GM23338 (cell line): ENCODE measurements at regions not wholly inside any gene's neighbourhood (a gene's known extent, or its start where the extent isn't known, plus 50 kb on each side); places are given as distances from the start of the nearest gene placed in this dataset.

Source experiments
- ATAC-seq: fragments of 200-7000 bp; cut with Tn5 transposase; 3 replicates; pipeline ENCODE4 v1.9.1; 2020
- DNase-seq: peaks from one replicate; pipeline ENCODE4 v3.0.0-alpha.2; 2015; ENCODE audit warnings: low spot score
- H2AFZ ChIP-seq: fragments of 200-600 bp; sonication (generic); 2 replicates; pipeline ENCODE4 v1.8.0; 2016; ENCODE audit warnings: antibody characterized with exemption, mild to moderate bottlenecking, moderate library complexity
- H3F3A ChIP-seq: fragments of 200-600 bp; sonication (generic); replicated peaks from 2 replicates; pipeline ENCODE4 v1.8.0; 2017; ENCODE audit warnings: antibody characterized with exemption, mixed run types, low read depth
- H3K27ac ChIP-seq: fragments of 200-600 bp; sonication (generic); 2 replicates; pipeline ENCODE4 v1.6.1; 2016; ENCODE audit warnings: low read depth
- H3K27me3 ChIP-seq: fragments of 200-600 bp; sonication (generic); 2 replicates; pipeline ENCODE4 v1.8.0; 2016; ENCODE audit warnings: mild to moderate bottlenecking, mixed run types, moderate library complexity; ENCODE audit not compliant: insufficient read depth
- H3K36me3 ChIP-seq: fragments of 200-600 bp; sonication (generic); 2 replicates; pipeline ENCODE4 v1.8.0; 2016; ENCODE audit warnings: mild to moderate bottlenecking; ENCODE audit not compliant: insufficient read depth
- H3K4me1 ChIP-seq: fragments of 200-600 bp; sonication (generic); 2 replicates; pipeline ENCODE4 v1.8.0; 2016; ENCODE audit warnings: mild to moderate bottlenecking, moderate library complexity; ENCODE audit not compliant: insufficient read depth
- H3K4me2 ChIP-seq: fragments of 200-600 bp; sonication (generic); 2 replicates; pipeline ENCODE4 v1.7.1; 2017; ENCODE audit warnings: mixed run types
- H3K4me3 ChIP-seq: fragments of 200-600 bp; sonication (generic); 2 replicates; pipeline ENCODE4 v1.6.1; 2016; ENCODE audit warnings: mixed run types
- H3K79me2 ChIP-seq: fragments of 200-600 bp; sonication (generic); replicated peaks from 2 replicates; pipeline ENCODE4 v1.8.0; 2017; ENCODE audit warnings: mild to moderate bottlenecking; ENCODE audit not compliant: insufficient read depth
- H3K9me2 ChIP-seq: fragments of 200-600 bp; sonication (generic); 2 replicates; pipeline ENCODE4 v1.8.0; 2017; ENCODE audit not compliant: insufficient read depth
- H4K20me1 ChIP-seq: fragments of 200-600 bp; sonication (generic); replicated peaks from 2 replicates; pipeline ENCODE4 v1.8.0; 2017; ENCODE audit warnings: mild to moderate bottlenecking; ENCODE audit not compliant: insufficient read depth
- H3K27ac Mint-ChIP-seq: 2 replicates; pipeline ENCODE4 v1.8.0; 2020; ENCODE audit warnings: inconsistent platforms, mild to moderate bottlenecking, moderate library complexity, mixed read lengths
- H3K27me3 Mint-ChIP-seq: 3 replicates; pipeline ENCODE4 v1.8.0; 2022; ENCODE audit warnings: low read depth, mild to moderate bottlenecking, moderate library complexity, mixed read lengths, inconsistent platforms; ENCODE audit not compliant: insufficient read depth, poor library complexity
- H3K36me3 Mint-ChIP-seq: 3 replicates; pipeline ENCODE4 v1.8.0; 2021; ENCODE audit warnings: low read depth, mild to moderate bottlenecking, inconsistent platforms, moderate library complexity, mixed read lengths
- H3K4me1 Mint-ChIP-seq: 3 replicates; pipeline ENCODE4 v1.8.0; 2020; ENCODE audit warnings: mild to moderate bottlenecking, inconsistent platforms, mixed read lengths
- H3K4me3 Mint-ChIP-seq: 3 replicates; pipeline ENCODE4 v1.8.0; 2021; ENCODE audit warnings: moderate library complexity, mild to moderate bottlenecking, inconsistent platforms, mixed read lengths
- H3K9me3 Mint-ChIP-seq: 3 replicates; pipeline ENCODE4 v1.8.0; 2020; ENCODE audit warnings: moderate library complexity, mild to moderate bottlenecking, inconsistent platforms, mixed read lengths
- EZH2 ChIP-seq: fragments of 200-600 bp; sonication (generic); IDR thresholded peaks from one replicate; pipeline ENCODE4 v1.8.0; 2017; ENCODE audit warnings: antibody characterized with exemption, mild to moderate bottlenecking, low read depth; ENCODE audit not compliant: unreplicated experiment
- JUNB ChIP-seq: IDR thresholded peaks from one replicate; pipeline ENCODE4 v1.6.1; 2016; ENCODE audit warnings: antibody characterized with exemption; ENCODE audit not compliant: unreplicated experiment
- NANOG ChIP-seq: IDR thresholded peaks from 2 replicates; pipeline ENCODE4 v1.6.1; 2016; ENCODE audit warnings: antibody characterized with exemption, borderline replicate concordance
- POLR2AphosphoS5 ChIP-seq: IDR thresholded peaks from 2 replicates; pipeline ENCODE4 v1.6.1; 2016; ENCODE audit warnings: antibody characterized with exemption, low read depth
- STAT1 ChIP-seq: IDR thresholded peaks from one replicate; pipeline ENCODE4 v1.6.1; 2016; ENCODE audit warnings: antibody characterized with exemption; ENCODE audit not compliant: unreplicated experiment
- ZNF114 ChIP-seq: fragments of 250-450 bp; sonication (Bioruptor Pico); IDR thresholded peaks from 2 replicates; pipeline ENCODE4 v1.5.0; 2020; ENCODE audit warnings: mild to moderate bottlenecking, moderate library complexity
- ZNF331 ChIP-seq: fragments of 250-450 bp; sonication (Bioruptor Pico); IDR thresholded peaks from 2 replicates; pipeline ENCODE4 v1.5.0; 2020; ENCODE audit warnings: low read depth, mild to moderate bottlenecking, moderate library complexity
- TF ChIP-seq, protein P1 (sequence below): IDR thresholded peaks from 2 replicates; pipeline ENCODE4 v1.6.1; 2016; ENCODE audit warnings: antibody characterized with exemption
- TF ChIP-seq, protein P2 (sequence below), 2 experiments: fragments of 200-600 bp in 1 of 2; sonication (generic) in 1 of 2; conservative IDR thresholded peaks; 2 replicates each; pipeline versions ENCODE4 v1.5.1 to v1.6.1; 2016 to 2017; ENCODE audit warnings: antibody characterized with exemption in 2 of 2, low read depth in 2 of 2, mild to moderate bottlenecking in 2 of 2, moderate library complexity in 1 of 2
- TF ChIP-seq, protein P3 (sequence below): IDR thresholded peaks from one replicate; pipeline ENCODE4 v1.6.1; 2018; ENCODE audit warnings: antibody characterized with exemption; ENCODE audit not compliant: unreplicated experiment

DNA sequence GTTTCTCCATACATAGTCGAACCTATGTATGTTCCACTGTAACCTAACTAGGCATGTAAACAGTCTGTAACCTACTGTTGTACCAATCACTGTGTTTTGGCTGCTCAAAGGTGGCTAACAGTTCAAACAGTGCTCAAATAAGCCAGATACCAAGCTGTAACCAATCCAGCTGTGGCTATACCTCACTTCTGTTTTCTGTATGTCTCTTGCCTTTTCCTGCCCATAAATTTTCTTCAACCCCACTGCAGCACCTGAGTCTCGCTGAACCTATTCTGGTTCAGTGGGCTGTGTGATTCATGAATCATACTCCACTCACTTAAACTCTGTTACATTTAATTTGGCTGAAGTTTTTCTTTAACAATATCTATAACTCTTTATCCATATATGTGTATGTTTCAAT, 340.7 kb downstream of the LPIN1 start:
- Histone ChIP-seq H3K4me3 (no peak overlapping the region), H3F3A (peaks cover 13% of the 10 kb centered on the region), H2AFZ (no peak overlapping the region), H3K4me2 (no peak overlapping the region), H3K9me2 (peaks cover 6% of the 10 kb centered on the region; the same call in 1 of the 2 replicates), H3K27ac (no peak overlapping the region), H3K36me3 (no peaks in the 10 kb centered on the region), H3K79me2 (no peaks in the 10 kb centered on the region), H4K20me1 (no peaks in the 10 kb centered on the region), H3K27me3 (no peaks in the 10 kb centered on the region), H3K4me1 (peaks cover 33% of the 10 kb centered on the region)
- Mint-ChIP-seq H3K9me3 (no peaks in the 10 kb centered on the region), H3K4me1 (peaks cover 27% of the 10 kb centered on the region), H3K36me3 (peaks cover 4% of the 10 kb centered on the region; the same call in 1 of the 3 replicates), H3K27ac (no peak overlapping the region), H3K4me3 (no peak overlapping the region), H3K27me3 (peaks cover 8% of the 10 kb centered on the region)
- ATAC-seq (no peak), DNase-seq (no peak)
- TF ChIP-seq JUNB, result no peak
- no peak for TF ChIP-seq STAT1
- TF ChIP-seq, protein P1, sequence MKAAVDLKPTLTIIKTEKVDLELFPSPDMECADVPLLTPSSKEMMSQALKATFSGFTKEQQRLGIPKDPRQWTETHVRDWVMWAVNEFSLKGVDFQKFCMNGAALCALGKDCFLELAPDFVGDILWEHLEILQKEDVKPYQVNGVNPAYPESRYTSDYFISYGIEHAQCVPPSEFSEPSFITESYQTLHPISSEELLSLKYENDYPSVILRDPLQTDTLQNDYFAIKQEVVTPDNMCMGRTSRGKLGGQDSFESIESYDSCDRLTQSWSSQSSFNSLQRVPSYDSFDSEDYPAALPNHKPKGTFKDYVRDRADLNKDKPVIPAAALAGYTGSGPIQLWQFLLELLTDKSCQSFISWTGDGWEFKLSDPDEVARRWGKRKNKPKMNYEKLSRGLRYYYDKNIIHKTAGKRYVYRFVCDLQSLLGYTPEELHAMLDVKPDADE, result no peak
- no peak for TF ChIP-seq ZNF114 (CRISPR knock-in tag)
- TF ChIP-seq, protein P2, sequence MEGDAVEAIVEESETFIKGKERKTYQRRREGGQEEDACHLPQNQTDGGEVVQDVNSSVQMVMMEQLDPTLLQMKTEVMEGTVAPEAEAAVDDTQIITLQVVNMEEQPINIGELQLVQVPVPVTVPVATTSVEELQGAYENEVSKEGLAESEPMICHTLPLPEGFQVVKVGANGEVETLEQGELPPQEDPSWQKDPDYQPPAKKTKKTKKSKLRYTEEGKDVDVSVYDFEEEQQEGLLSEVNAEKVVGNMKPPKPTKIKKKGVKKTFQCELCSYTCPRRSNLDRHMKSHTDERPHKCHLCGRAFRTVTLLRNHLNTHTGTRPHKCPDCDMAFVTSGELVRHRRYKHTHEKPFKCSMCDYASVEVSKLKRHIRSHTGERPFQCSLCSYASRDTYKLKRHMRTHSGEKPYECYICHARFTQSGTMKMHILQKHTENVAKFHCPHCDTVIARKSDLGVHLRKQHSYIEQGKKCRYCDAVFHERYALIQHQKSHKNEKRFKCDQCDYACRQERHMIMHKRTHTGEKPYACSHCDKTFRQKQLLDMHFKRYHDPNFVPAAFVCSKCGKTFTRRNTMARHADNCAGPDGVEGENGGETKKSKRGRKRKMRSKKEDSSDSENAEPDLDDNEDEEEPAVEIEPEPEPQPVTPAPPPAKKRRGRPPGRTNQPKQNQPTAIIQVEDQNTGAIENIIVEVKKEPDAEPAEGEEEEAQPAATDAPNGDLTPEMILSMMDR (conservative IDR thresholded peaks at IDR 0.05; ENCODE audit: low read depth in 2 of 2), result no peak
- TF ChIP-seq POLR2AphosphoS5, result no peak
- TF ChIP-seq, protein P3, sequence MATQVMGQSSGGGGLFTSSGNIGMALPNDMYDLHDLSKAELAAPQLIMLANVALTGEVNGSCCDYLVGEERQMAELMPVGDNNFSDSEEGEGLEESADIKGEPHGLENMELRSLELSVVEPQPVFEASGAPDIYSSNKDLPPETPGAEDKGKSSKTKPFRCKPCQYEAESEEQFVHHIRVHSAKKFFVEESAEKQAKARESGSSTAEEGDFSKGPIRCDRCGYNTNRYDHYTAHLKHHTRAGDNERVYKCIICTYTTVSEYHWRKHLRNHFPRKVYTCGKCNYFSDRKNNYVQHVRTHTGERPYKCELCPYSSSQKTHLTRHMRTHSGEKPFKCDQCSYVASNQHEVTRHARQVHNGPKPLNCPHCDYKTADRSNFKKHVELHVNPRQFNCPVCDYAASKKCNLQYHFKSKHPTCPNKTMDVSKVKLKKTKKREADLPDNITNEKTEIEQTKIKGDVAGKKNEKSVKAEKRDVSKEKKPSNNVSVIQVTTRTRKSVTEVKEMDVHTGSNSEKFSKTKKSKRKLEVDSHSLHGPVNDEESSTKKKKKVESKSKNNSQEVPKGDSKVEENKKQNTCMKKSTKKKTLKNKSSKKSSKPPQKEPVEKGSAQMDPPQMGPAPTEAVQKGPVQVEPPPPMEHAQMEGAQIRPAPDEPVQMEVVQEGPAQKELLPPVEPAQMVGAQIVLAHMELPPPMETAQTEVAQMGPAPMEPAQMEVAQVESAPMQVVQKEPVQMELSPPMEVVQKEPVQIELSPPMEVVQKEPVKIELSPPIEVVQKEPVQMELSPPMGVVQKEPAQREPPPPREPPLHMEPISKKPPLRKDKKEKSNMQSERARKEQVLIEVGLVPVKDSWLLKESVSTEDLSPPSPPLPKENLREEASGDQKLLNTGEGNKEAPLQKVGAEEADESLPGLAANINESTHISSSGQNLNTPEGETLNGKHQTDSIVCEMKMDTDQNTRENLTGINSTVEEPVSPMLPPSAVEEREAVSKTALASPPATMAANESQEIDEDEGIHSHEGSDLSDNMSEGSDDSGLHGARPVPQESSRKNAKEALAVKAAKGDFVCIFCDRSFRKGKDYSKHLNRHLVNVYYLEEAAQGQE, result no peak
- no peak for TF ChIP-seq EZH2
- no peak for TF ChIP-seq ZNF331
- TF ChIP-seq NANOG, result no peak
